HepG2 (cell line): ENCODE measurements at regions not wholly inside any gene's neighbourhood (a gene's known extent, or its start where the extent isn't known, plus 50 kb on each side); places are given as distances from the start of the nearest gene placed in this dataset.

Experiments
- ATF6 ChIP-seq: sonication (generic); formaldehyde crosslinking; conservative IDR thresholded peaks from 2 replicates; pipeline ENCODE4 v1.4.0; 2020; ENCODE audit warnings: missing genetic modification reagents
- BCL6 ChIP-seq: IDR thresholded peaks from 2 replicates; pipeline ENCODE4 v1.6.1; 2016; ENCODE audit warnings: missing genetic modification reagents, missing compliant biosample characterization
- CREM ChIP-seq, 2 experiments: sonication (generic) in 1 of 2; formaldehyde crosslinking in 1 of 2; IDR thresholded peaks; 2 replicates each; pipeline versions ENCODE4 v1.4.0 to v1.6.1; 2016 to 2020; ENCODE audit warnings: antibody characterized with exemption in 1 of 2, mild to moderate bottlenecking in 1 of 2, missing genetic modification reagents in 1 of 2
- E2F1 ChIP-seq: sonication (generic); formaldehyde crosslinking; IDR thresholded peaks from 2 replicates; pipeline ENCODE4 v1.5.0; 2020; ENCODE audit warnings: missing genetic modification reagents
- HBP1 ChIP-seq: IDR thresholded peaks from 2 replicates; pipeline ENCODE4 v1.6.1; 2016; ENCODE audit warnings: low read depth, control low read depth
- KLF9 ChIP-seq: IDR thresholded peaks from 2 replicates; pipeline ENCODE4 v1.6.1; 2016; ENCODE audit warnings: low read depth
- MAFG ChIP-seq: sonication (generic); formaldehyde crosslinking; IDR thresholded peaks from 2 replicates; pipeline ENCODE4 v1.5.1; 2020; ENCODE audit warnings: mild to moderate bottlenecking, missing genetic modification reagents
- MXD4 ChIP-seq: IDR thresholded peaks from 2 replicates; pipeline ENCODE4 v1.6.1; 2016; ENCODE audit warnings: mild to moderate bottlenecking, missing biosample characterization, missing genetic modification reagents
- NFYC ChIP-seq: IDR thresholded peaks from 2 replicates; pipeline ENCODE4 v1.6.1; 2016; ENCODE audit warnings: missing genetic modification reagents, missing compliant biosample characterization
- SATB2 ChIP-seq: sonication (generic); formaldehyde crosslinking; IDR thresholded peaks from 2 replicates; pipeline ENCODE4 v1.5.0; 2020; ENCODE audit warnings: missing genetic modification reagents
- TCF7L2 ChIP-seq: IDR thresholded peaks from 2 replicates; pipeline ENCODE4 v1.6.1; 2011; ENCODE audit warnings: mild to moderate bottlenecking, low read depth, low read length, moderate library complexity
- ZBTB40 ChIP-seq, 2 experiments: fragments of 450-650 bp in 1 of 2; sonication (generic) in 1 of 2; formaldehyde crosslinking in 1 of 2; IDR thresholded peaks; 2 replicates each; pipeline versions ENCODE4 v1.6.1 to v1.8.0; 2016 to 2022; ENCODE audit warnings: antibody characterized with exemption in 1 of 2, mild to moderate bottlenecking in 1 of 2, missing genetic modification reagents in 1 of 2
- ZMYM3 ChIP-seq: sonication (generic); formaldehyde crosslinking; IDR thresholded peaks from 2 replicates; pipeline ENCODE4 v1.5.1; 2020; ENCODE audit warnings: mild to moderate bottlenecking, missing genetic modification reagents
- ZNF136 ChIP-seq: sonication (generic); formaldehyde crosslinking; IDR thresholded peaks from 2 replicates; pipeline ENCODE4 v1.8.1; 2022; ENCODE audit warnings: low read depth, mild to moderate bottlenecking, moderate library complexity, missing genetic modification reagents
- ZNF275 ChIP-seq: sonication (generic); formaldehyde crosslinking; IDR thresholded peaks from 2 replicates; pipeline ENCODE4 v1.8.0; 2022; ENCODE audit warnings: missing genetic modification reagents, mild to moderate bottlenecking, inconsistent platforms, borderline replicate concordance

GRCh38 chr1:228655796-228656394, 79.4 kb upstream of the RHOU start (continued):
- no peak for TF ChIP-seq MXD4 (CRISPR knock-in tag)
- no peak for TF ChIP-seq ZNF275 (CRISPR knock-in tag)
- TF ChIP-seq ZBTB40 (IDR thresholded peaks at IDR 0.05): no peak
- no peak for TF ChIP-seq ZBTB40 (CRISPR knock-in tag; IDR thresholded peaks at IDR 0.05)
- no peak for TF ChIP-seq KLF9 (CRISPR knock-in tag)
- TF ChIP-seq ATF6 (CRISPR knock-in tag): no peak
- no peak for TF ChIP-seq BCL6 (CRISPR knock-in tag)
- TF ChIP-seq HBP1 (CRISPR knock-in tag): no peak
- no peak for TF ChIP-seq TCF7L2
- no peak for TF ChIP-seq CREM (IDR thresholded peaks at IDR 0.05)
- TF ChIP-seq CREM (CRISPR knock-in tag; IDR thresholded peaks at IDR 0.05): no peak
- no peak for TF ChIP-seq ZNF136 (CRISPR knock-in tag)
- TF ChIP-seq ZMYM3 (CRISPR knock-in tag): no peak
- no peak for TF ChIP-seq E2F1 (CRISPR knock-in tag)
- TF ChIP-seq MAFG: no peak
- no peak for TF ChIP-seq SATB2
- TF ChIP-seq NFYC (CRISPR knock-in tag): no peak
